HG03097 (cell line): ENCODE measurements at regions not wholly inside any gene's neighbourhood (a gene's known extent, or its start where the extent isn't known, plus 50 kb on each side); places are given as distances from the start of the nearest gene placed in this dataset.

Experiments used
- ATAC-seq: cut with Tn5 transposase; IDR thresholded peaks from one replicate; pipeline ENCODE4 v1.9.1; 2021; ENCODE audit not compliant: unreplicated experiment, low FRiP score

- ATAC-seq: no peak
Observed at GRCh38 chr4:187921946-187922623, 73.5 kb upstream of the ZFP42 start.

GRCh38 chr4:187929024-187929423 lies 66.5 kb upstream of the ZFP42 start:
- ATAC-seq: no peak

GRCh38 chr4:187934766-187935165 lies 60.8 kb upstream of the ZFP42 start:
- ATAC-seq: no peak

GRCh38 chr4:187937557-187937956 lies 58.0 kb upstream of the ZFP42 start:
- ATAC-seq: no peak

DNA sequence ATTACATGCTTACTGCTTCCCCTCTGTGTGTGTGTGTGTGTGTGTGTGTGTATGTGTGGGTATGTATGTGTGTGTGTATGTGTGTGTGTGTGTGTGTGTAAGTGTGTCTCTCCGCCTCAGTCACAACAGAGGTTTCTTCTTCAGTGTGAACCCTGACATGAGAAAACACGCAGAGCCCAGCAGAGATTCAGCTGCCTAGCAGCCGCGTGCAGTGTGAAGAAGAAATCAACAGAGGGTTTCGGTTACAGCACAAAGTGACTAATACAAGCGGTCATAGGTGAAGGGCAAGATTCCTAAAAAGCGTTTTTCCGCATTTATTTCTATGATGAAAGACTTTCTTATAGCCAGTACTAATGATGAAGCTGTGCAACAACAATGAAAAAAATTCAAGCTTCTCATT lies 55.3 kb upstream of the ZFP42 start:
- ATAC-seq: no peak

DNA sequence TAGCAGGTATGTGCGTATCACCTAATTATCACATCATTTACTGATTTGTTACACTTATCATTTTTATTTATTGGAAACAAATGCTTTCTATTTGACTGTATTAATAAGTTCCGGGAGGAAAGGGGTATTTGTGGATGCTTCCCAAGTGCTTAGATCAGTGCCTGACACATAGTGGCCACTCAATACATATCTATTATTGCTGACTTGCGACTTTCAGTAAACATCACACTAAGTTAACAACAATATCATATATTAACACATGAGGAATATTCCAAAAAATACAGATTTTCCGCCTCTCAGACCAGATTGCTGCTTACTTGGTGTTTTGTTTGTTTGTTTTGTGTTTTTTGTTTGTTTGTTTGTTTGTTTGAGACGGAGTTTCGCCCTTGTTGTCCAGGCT lies 52.6 kb upstream of the ZFP42 start:
- ATAC-seq: no peak

GRCh38 chr4:187944179-187944578 lies 51.4 kb upstream of the ZFP42 start:
- no peak for ATAC-seq
